ACHN (cell line): ENCODE measurements at regions not wholly inside any gene's neighbourhood (a gene's known extent, or its start where the extent isn't known, plus 50 kb on each side); places are given as distances from the start of the nearest gene placed in this dataset.
A peak's percentile ranks its signal among the peaks of the same experiment; 100 is the strongest.

Experiments used
- DNase-seq: peaks from one replicate; pipeline ENCODE4 v3.0.0-alpha.2; 2015
- in situ Hi-C: cut with HindIII; loops from 2 replicates; pipeline ENCODE4 v1.10.0; 2017; ENCODE audit warnings: low sequenced_read_pairs, low pct_ligation_motif_present, low pct_unique_long_range_greater_than_20kb

GRCh38 chr2:180374502-180375281, 367.6 kb upstream of the CWC22 start:
- in situ Hi-C loops = no loop called here
- no peak for DNase-seq

- in situ Hi-C loops = no loop called here
- no peak for DNase-seq
Observed at GRCh38 chr2:180370511-180371205, 363.6 kb upstream of the CWC22 start.

GRCh38 chr2:180368881-180369280, 361.8 kb upstream of the CWC22 start:
- in situ Hi-C loops = no loop called here

GRCh38 chr2:180367815-180368214, 360.7 kb upstream of the CWC22 start:
- no peak for DNase-seq
- in situ Hi-C loops = no loop called here

More at GRCh38 chr2:180368881-180369280, 361.8 kb upstream of the CWC22 start:
- peak; percentile 5 for DNase-seq

GRCh38 chr2:180366481-180366880, 359.4 kb upstream of the CWC22 start:
- in situ Hi-C loops = no loop called here
- DNase-seq = no peak

GRCh38 chr2:180364719-180365118, 357.6 kb upstream of the CWC22 start:
- in situ Hi-C loops = no loop called here
- no peak for DNase-seq

GRCh38 chr2:180360283-180360618, 353.2 kb upstream of the CWC22 start:
- in situ Hi-C loops = no loop called here
- no peak for DNase-seq

- in situ Hi-C loops = no loop called here
- peak; percentile 19 for DNase-seq
Observed at GRCh38 chr2:180359522-180360282, 352.6 kb upstream of the CWC22 start.

GRCh38 chr2:180358458-180358857, 351.4 kb upstream of the CWC22 start:
- in situ Hi-C loops = no loop called here
- DNase-seq = no peak

- DNase-seq = no peak
- in situ Hi-C loops = no loop called here
Observed at GRCh38 chr2:180356676-180357075, 349.6 kb upstream of the CWC22 start.

GRCh38 chr2:180352620-180353019, 345.5 kb upstream of the CWC22 start:
- in situ Hi-C loops = no loop called here
- DNase-seq = no peak

- in situ Hi-C loops = no loop called here
Observed at GRCh38 chr2:180349809-180350208, 342.7 kb upstream of the CWC22 start.

GRCh38 chr2:180343528-180344345, 336.6 kb upstream of the CWC22 start:
- in situ Hi-C loops = no loop called here
- DNase-seq = no peak

More at GRCh38 chr2:180349809-180350208, 342.7 kb upstream of the CWC22 start:
- no peak for DNase-seq

- in situ Hi-C loops = no loop called here
- DNase-seq = no peak
Observed at GRCh38 chr2:180337136-180337535, 330.0 kb upstream of the CWC22 start.

GRCh38 chr2:180336550-180336949, 329.5 kb upstream of the CWC22 start:
- DNase-seq = no peak
- in situ Hi-C loops = no loop called here

GRCh38 chr2:180334514-180334913, 327.4 kb upstream of the CWC22 start:
- no peak for DNase-seq
- in situ Hi-C loops = no loop called here

- no peak for DNase-seq
- in situ Hi-C loops = no loop called here
Observed at GRCh38 chr2:180328795-180329422, 321.8 kb upstream of the CWC22 start.

GRCh38 chr2:180327185-180327584, 320.1 kb upstream of the CWC22 start:
- in situ Hi-C loops = no loop called here
- DNase-seq = no peak
